Kidney (tissue), 13 donors: ENCODE measurements at regions not wholly inside any gene's neighbourhood (a gene's known extent, or its start where the extent isn't known, plus 50 kb on each side); places are given as distances from the start of the nearest gene placed in this dataset.

Experiments used
- DNase-seq, 5 donors: peaks; one replicate each; pipeline ENCODE4 v3.0.0-alpha.2; 2013 to 2020
- FAIRE-seq: peaks from 2 replicates; lab custom pipeline; 2012; peaks lifted over from hg19 to GRCh38; lab: Jason Lieb, UNC
- H3K27ac ChIP-seq, 2 donors: one replicate each; pipeline ENCODE4 v1.7.0; 2013; ENCODE audit warnings: low read depth in 2 of 2, low read length in 2 of 2, inconsistent platforms in 1 of 2
- H3K27me3 ChIP-seq: one replicate; pipeline ENCODE4 v1.7.1; 2013; ENCODE audit warnings: low read length, inconsistent platforms; ENCODE audit not compliant: control insufficient read depth, insufficient read depth
- H3K36me3 ChIP-seq, 3 donors: one replicate each; pipeline versions ENCODE4 v1.7.0 to v1.7.1; 2013; ENCODE audit warnings: low read length in 3 of 3, control low read depth in 1 of 3, inconsistent platforms in 1 of 3; ENCODE audit not compliant: insufficient read depth in 3 of 3, control insufficient read depth in 2 of 3
- H3K4me1 ChIP-seq, 3 donors: one replicate each; pipeline versions ENCODE4 v1.7.0 to v1.7.1; 2013; ENCODE audit warnings: low read length in 3 of 3, inconsistent platforms in 1 of 3, low read depth in 1 of 3; ENCODE audit not compliant: control insufficient read depth in 2 of 3, insufficient read depth in 2 of 3
- H3K4me3 ChIP-seq, 3 donors: one replicate each; pipeline versions ENCODE4 v1.7.0 to v1.8.1; 2013; ENCODE audit warnings: low read length in 3 of 3, control low read depth in 1 of 3, inconsistent platforms in 1 of 3
- H3K9ac ChIP-seq, 3 donors: one replicate each; pipeline versions ENCODE4 v1.7.0 to v1.7.1; 2013; ENCODE audit warnings: low read length in 3 of 3, control low read depth in 1 of 3, inconsistent platforms in 1 of 3
- H3K9me3 ChIP-seq, 3 donors: one replicate each; pipeline versions ENCODE4 v1.7.0 to v1.7.1; 2013; ENCODE audit warnings: low read length in 3 of 3, control low read depth in 1 of 3, inconsistent platforms in 1 of 3; ENCODE audit not compliant: control insufficient read depth in 2 of 3, insufficient read depth in 1 of 3
- intact Hi-C: fragments of 100-400 bp; cut with DNase I; formaldehyde crosslinking; loops from one replicate; pipeline ENCODE4 v1.11.1; 2022
- TF ChIP-seq, protein P1 (sequence below): IDR thresholded peaks from 3 replicates; pipeline ENCODE4 v1.5.1; 2012; ENCODE audit warnings: mild to moderate bottlenecking, moderate library complexity, borderline replicate concordance; ENCODE audit not compliant: insufficient read depth; ENCODE audit errors: extremely low read depth
- donor health status: control.
- donor health status: control.
- donor health status: control.
- donor health status: control.
- donor health status: control.
- donor health status: DM: yes; HTN: yes; CAD: no.
- donor health status: Normal renal cell carcinoma (clear cell type).

DNA sequence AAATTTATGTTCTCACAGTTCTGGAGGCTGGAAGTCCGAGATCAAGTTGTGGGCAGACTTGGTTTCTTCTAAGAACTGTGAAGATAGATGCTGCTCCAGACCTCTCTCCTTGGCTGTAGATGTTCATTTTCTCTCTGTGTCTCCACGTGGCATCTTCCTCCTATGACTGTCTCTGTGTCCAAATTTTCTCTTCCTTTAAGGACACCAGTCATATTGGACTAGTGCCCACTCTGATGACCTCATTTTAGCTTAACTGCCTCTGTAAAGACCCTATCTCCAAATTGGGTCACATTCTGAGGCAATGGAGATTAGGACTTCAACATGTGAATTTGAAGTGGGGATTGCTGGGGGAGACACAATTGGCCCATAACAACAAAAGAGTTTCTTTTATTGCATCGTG lies 125.3 kb upstream of the ETS2 start:
- no peak overlapping the region for H3K9ac ChIP-seq
- no peaks in the 10 kb centered on the region for H3K4me1 ChIP-seq
- H3K27ac ChIP-seq: no peak overlapping the region
- FAIRE-seq: no peak
- intact Hi-C loops: no loop called here
- H3K9me3 ChIP-seq: no peaks in the 10 kb centered on the region
- DNase-seq: no peak
- H3K4me3 ChIP-seq: no peak overlapping the region
- H3K36me3 ChIP-seq: no peaks in the 10 kb centered on the region
- TF ChIP-seq, protein P1, sequence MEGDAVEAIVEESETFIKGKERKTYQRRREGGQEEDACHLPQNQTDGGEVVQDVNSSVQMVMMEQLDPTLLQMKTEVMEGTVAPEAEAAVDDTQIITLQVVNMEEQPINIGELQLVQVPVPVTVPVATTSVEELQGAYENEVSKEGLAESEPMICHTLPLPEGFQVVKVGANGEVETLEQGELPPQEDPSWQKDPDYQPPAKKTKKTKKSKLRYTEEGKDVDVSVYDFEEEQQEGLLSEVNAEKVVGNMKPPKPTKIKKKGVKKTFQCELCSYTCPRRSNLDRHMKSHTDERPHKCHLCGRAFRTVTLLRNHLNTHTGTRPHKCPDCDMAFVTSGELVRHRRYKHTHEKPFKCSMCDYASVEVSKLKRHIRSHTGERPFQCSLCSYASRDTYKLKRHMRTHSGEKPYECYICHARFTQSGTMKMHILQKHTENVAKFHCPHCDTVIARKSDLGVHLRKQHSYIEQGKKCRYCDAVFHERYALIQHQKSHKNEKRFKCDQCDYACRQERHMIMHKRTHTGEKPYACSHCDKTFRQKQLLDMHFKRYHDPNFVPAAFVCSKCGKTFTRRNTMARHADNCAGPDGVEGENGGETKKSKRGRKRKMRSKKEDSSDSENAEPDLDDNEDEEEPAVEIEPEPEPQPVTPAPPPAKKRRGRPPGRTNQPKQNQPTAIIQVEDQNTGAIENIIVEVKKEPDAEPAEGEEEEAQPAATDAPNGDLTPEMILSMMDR: no peak
- H3K27me3 ChIP-seq: no peaks in the 10 kb centered on the region

DNA sequence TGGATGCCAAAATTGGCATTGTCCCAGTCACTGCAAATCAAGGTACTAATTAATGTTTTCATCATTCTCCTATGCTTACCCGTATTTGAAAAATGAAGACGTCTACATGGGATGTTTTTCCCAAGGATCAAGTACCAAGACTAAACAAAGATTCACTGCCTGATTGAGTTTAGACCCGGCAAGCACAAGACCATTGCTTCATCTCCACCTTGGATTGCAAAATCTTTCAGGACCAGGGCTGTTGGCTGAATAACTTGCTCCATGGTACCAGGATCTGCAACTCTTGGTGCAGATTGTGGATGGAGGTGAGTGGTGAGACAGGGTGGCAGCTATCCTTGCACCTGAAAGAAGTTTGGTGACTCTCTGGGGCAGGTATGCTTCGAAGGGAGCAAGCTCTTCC lies 122.5 kb upstream of the ETS2 start:
- TF ChIP-seq, protein P1: no peak
- DNase-seq (no peak), FAIRE-seq (no peak)
- Histone ChIP-seq H3K4me3 (no peak overlapping the region), H3K27ac (no peak overlapping the region), H3K4me1 (no peaks in the 10 kb centered on the region), H3K9me3 (no peaks in the 10 kb centered on the region), H3K9ac (no peak overlapping the region), H3K36me3 (no peaks in the 10 kb centered on the region), H3K27me3 (no peaks in the 10 kb centered on the region)
- intact Hi-C loops: no loop called here

DNA sequence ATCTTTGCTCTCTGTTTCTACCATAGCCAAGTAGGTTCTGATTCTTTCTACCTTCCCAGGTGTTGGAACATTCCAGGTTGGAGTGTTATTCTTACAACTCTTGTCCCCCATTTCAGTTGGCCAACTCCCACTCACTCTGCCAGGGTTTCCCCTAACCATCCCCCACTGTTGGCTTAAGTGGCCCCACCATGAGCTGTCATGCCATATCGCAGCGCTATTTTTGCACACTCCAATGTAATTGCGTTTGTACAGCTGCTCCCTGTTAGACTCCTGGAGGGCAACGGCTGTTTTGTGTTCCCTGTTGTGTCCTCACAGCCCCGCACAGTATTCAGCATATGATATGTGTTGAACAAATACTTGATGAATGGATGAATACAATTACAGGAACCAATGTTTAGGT lies 117.7 kb upstream of the ETS2 start:
- H3K9me3 ChIP-seq: no peaks in the 10 kb centered on the region
- intact Hi-C loops: no loop called here
- TF ChIP-seq, protein P1: no peak
- no peaks in the 10 kb centered on the region for H3K4me1 ChIP-seq
- no peak overlapping the region for H3K27ac ChIP-seq
- no peak for DNase-seq
- no peaks in the 10 kb centered on the region for H3K27me3 ChIP-seq
- no peak overlapping the region for H3K9ac ChIP-seq
- FAIRE-seq: no peak
- H3K36me3 ChIP-seq: no peaks in the 10 kb centered on the region
- no peak overlapping the region for H3K4me3 ChIP-seq

DNA sequence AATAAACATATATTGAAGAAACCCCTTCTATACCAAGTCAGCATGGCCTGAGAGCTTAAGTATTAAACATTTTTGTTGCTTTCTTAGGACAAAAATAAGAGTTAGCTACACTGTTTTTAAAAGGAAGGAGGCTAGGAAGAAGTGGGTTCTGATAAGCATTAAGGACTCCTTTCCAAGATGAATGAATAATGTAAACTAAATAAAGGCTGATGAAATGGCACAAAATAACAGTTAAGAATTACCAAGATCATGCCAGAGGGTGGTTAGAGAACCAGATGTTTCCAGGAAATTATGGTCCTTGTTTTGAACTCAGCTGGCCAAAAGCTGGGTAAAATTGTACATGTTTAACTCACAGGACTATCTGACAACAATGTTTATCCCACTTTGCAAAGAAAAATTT lies 114.1 kb upstream of the ETS2 start:
- intact Hi-C loops: no loop called here
- Histone ChIP-seq H3K4me3 (no peak overlapping the region), H3K9me3 (no peaks in the 10 kb centered on the region), H3K27ac (no peak overlapping the region), H3K9ac (no peak overlapping the region), H3K36me3 (no peaks in the 10 kb centered on the region), H3K27me3 (no peaks in the 10 kb centered on the region), H3K4me1 (no peaks in the 10 kb centered on the region)
- no peak for FAIRE-seq
- no peak for DNase-seq
- TF ChIP-seq, protein P1: no peak
